ENCODE measurements at regions not wholly inside any gene's neighbourhood (a gene's known extent, or its start where the extent isn't known, plus 50 kb on each side); places are given as distances from the start of the nearest gene placed in this dataset.
A peak's percentile ranks its signal among the peaks of the same experiment; 100 is the strongest.

GRCh38 chr3:127457546-127458145 lies 132.9 kb downstream of the TPRA1 start:
- no peak for DNase-seq

DNA sequence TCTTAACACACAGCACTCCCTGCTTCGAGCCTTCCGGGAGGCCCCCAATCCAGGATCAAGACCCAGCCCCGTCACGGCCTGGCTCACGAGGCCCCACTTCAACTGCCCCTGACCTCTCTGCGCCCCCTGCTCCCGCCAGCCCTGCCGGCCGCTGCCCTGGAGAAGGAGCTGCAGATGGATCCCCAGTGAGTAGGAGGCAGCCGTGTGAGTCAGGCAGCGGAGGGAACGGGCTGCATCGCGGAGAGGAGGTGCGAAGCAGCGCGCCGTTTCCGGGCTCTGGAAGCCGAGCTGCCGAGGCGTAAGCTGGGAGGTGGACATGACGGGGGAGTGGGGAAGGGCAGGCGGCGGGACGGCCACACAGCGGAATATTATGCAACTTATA lies 133.4 kb downstream of the TPRA1 start:
- no peak for DNase-seq

DNA sequence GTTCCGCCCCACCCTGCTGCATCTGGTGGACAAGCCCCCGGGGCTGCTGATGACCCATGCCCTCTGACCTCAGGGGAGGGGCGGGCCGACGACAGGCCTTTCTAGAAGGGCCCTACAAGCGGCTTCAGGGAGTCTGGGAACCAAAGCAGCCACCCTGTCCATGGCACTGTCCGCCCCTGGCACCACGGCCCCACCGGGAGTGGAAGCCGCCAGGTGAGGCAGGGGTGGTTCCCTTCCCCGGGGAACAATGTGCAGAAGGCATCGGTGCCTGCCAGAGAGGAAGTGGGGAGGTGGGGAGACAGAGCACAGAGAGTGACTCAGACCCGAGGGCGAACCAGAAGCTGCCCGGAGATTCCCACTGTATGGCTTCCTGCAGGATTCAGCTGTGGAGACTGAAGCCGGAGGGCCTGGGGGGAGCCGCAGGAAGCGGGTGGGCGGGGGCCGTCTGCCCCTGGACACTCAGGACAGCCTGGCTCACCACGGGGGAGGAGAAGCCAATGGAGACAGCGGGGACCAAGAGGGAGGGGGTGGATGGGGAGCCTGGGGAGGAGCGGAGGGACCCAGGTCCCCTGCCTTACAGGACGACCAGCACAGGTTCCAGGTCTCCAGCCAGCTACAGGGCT lies 134.0 kb downstream of the TPRA1 start:
- no peak for DNase-seq

GRCh38 chr3:127455541-127456450 lies 134.7 kb downstream of the TPRA1 start:
- DNase-seq, result peak; percentile 36

GRCh38 chr3:127454968-127455367 lies 135.6 kb downstream of the TPRA1 start:
- no peak for DNase-seq

- no peak for DNase-seq
These were observed 136.5 kb downstream of the TPRA1 start for GRCh38 chr3:127454051-127454450.

DNA sequence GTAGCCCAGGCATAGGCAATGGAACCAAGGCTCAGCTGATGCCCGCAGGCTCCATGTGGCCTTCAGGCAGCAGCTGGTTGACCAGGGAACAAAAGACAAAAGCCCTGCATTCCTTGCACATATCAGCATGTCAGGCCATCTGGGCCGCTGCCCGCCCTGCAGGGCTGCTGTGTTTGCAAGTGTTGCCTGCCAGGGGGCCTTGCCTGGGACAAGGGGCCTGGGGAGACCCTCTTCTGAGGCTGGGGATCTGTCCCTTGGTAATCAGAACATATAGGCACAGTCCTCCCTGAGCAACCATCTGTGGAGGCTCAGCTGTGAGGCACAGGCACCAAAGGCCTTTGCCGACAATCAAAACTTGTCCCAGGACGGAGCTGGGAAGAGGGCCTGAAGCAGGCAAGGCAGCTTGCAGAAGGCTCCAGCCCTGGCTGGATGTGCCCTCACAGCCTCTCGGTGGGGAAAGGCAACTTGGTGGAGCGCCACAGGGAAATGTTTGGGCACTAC lies 138.2 kb downstream of the TPRA1 start:
- DNase-seq, result no peak

- DNase-seq, result no peak
These were observed 139.2 kb downstream of the TPRA1 start for GRCh38 chr3:127451321-127451720.

- DNase-seq, result no peak
These were observed 140.2 kb downstream of the TPRA1 start for GRCh38 chr3:127450331-127450730.

DNA sequence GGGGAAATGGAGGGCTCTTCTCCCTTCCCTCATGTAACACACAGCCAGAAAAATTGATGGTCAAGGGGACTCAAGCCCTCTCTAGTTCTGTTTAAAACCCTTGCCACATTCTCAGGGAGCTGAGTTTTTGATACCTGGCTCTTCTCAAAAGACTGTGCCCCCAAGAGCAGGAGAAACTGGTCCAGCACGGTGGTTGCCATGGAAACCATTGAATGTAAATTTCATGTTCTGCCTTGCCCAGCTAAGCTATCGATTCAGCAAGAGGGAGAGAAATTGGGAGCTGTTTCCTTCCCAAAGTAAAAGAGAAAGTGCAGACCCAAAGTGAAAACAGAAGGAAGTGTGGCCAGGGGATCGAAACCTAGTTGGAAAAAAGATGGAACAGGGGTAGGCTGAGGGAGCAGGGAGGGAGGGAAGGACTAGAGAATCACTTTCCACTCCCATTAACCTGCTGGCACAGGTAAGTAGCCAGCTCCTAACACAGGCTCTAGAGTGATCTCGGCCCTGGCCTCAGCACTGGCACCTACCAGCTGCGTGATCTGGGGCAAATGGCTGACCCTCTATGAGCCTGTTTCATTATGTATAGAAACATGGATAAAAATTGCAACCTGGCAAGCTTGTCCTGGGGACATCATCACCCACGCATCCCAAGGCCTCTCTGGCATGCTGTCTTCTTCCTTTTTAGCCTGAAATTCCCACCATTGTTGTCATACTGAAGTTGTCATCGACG lies 140.9 kb downstream of the TPRA1 start:
- DNase-seq, result no peak

DNA sequence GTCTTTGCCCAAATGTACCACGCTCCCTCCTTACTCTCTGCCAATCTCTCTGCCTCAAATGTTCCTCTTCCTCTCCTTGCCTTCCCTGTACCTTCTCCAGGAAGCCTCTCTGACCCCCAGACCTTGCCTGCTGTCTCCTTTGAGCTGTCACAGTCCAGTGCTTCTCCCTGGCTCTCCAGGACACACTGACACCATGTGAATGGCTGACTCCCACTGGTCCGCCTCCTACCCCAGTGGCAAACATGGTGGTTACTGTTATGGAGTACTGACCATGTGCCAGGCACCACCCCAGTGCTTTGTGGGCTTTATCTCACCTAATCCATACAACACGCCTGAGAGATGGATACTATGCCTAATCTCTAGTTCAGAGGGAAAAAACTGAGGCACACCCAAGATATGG lies 141.9 kb downstream of the TPRA1 start:
- no peak for DNase-seq

- no peak for DNase-seq
These were observed 142.4 kb downstream of the TPRA1 start for GRCh38 chr3:127448161-127448561.

GRCh38 chr3:127446756-127447155 lies 143.8 kb downstream of the TPRA1 start:
- DNase-seq, result no peak

DNA sequence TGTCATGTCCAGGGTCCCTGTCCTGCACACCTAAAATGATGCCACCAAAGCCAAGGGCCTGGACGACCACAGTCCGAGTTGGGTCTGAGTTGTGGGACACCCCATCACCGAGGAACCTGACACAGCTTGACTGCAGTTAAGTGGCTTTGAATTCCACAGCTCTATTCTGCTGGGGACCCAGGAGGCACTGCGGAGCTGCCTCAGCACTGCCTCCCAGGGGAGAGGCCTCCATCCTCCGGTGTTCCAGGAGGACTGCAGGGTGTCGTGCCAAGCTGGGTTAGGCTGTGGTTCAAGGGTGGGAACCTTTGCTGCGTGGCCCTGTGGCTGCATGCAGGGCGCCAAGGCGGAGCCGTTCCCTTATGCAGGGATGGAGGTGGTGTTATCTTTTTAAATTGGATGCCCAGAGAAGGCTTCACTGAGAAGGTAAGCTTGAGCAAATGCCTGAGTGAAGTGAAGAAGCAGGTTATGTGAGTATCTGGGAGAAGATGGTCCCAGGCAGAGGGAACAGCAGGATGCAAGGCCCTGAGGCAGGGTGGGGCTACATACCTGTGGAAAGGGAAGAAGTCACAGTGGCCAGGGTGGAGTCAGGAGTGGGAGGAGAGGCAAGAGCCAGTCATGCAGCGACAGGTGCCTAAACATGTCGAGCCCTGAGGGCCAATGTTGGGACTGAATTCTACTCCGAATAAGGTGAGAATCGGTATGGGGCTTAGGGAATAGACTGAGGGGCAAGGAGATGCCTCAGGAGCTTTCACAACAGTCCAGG lies 144.8 kb downstream of the TPRA1 start:
- no peak for DNase-seq

- DNase-seq, result no peak
These were observed 145.8 kb downstream of the TPRA1 start for GRCh38 chr3:127444761-127445160.

- no peak for DNase-seq
These were observed 146.8 kb downstream of the TPRA1 start for GRCh38 chr3:127443581-127444375.

- DNase-seq, result no peak
These were observed 148.0 kb downstream of the TPRA1 start for GRCh38 chr3:127442506-127442905.

DNA sequence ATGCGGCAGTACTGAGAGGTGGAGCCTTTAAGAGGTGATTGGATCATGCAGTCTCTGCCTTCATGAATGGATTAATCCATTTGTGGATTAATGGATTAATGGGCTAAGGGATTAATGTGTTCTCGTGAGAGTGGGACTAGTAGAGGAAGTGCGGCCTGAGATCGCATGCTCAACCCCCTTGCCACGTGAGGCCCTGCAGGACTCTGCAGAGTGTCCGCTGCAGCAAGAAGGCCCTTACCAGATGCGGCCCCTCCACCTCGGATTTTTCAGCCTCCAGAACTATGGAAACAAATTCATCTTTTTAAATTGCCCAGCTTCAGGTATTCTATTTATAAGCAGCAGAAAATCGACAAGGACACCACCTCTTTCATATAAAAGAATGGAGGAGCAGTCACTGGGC lies 148.8 kb downstream of the TPRA1 start:
- no peak for DNase-seq

DNA sequence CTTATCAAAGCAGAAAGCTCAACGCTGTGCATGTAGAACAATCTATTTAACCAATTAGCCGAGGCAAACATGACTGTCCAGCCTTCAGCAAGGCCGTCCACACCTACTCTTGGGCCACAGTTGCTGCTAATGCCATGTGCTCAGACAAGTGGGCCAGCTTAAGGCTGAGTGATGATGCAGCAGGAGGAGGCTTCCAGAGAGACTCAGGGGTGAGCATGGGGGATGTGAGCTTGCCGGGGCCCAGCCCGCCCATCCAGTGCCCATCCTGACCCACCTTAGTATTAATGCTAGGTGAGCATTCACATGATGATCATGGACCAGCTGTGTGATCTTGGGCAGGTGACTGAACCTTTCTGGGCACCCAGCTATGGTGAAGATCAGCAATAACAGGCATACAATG lies 150.1 kb downstream of the TPRA1 start:
- DNase-seq, result no peak

DNA sequence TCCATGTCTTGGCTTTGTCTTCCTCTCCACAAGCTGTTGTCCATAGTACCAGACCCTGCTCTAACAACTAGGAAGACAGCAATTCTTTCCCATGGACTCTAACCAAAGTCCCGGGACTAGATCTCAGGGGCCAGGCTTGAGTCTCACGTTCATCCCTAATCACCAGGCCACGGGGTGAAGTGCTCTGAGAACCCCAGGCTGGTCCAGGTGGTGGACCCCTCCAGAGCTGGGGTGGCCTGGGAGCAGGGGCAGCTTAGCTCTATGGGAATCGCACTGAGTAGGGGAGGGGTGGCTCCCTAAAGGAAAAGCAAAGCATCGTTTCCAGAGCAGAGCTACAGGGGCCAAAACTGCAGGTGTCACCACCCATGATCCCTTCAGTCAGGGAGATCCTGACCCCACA lies 150.9 kb downstream of the TPRA1 start:
- no peak for DNase-seq

DNA sequence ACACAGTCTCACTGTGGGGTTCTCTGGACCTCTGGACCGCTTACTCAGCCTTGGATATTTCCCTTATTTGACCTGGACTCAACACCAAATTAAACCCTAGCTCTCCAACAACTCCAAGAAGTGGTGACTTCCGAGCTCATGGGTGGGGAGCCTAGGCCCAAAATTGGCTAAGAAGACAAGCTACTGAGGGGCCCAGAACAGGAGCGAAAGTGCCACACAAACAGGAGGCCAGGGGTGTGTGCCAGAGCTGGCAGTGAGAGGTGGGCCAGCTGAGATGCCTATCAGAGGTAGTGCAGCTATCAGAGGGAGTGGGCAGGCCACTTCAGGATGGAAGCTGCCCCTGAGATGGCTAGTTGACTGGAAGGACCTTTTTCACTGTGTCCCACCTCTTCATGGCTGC lies 151.1 kb upstream of the PRR20G start:
- DNase-seq, result no peak

GRCh38 chr3:127438371-127438770 lies 150.5 kb upstream of the PRR20G start:
- DNase-seq, result no peak

Data from activated naive CD4-positive, alpha-beta T cell treated with Interleukin-2 at 50 U/mL for 16 hours (primary cell).